GM18505 (cell line): ENCODE measurements at regions not wholly inside any gene's neighbourhood (a gene's known extent, or its start where the extent isn't known, plus 50 kb on each side); places are given as distances from the start of the nearest gene placed in this dataset.
"Not testable (repeated sequence)": the region's sequence is repeated elsewhere in the genome, so short reads cannot be mapped to it uniquely, and the experiment has no call there.

Experiments used
- ATAC-seq: cut with Tn5 transposase; IDR thresholded peaks from one replicate; pipeline ENCODE4 v1.9.1; 2021; ENCODE audit not compliant: unreplicated experiment
- POLR2A ChIP-seq: IDR thresholded peaks from 4 replicates; pipeline ENCODE4 v1.6.1; 2011; ENCODE audit warnings: borderline replicate concordance; ENCODE audit not compliant: insufficient read depth, insufficient read length; ENCODE audit errors: extremely low read depth

GRCh38 chrX:8043121-8043520 is 115.9 kb upstream of the PNPLA4 start:
- ATAC-seq: no peak
- TF ChIP-seq POLR2A: no peak

- peak; percentile 64 for ATAC-seq
- TF ChIP-seq POLR2A: no peak
Measured at GRCh38 chrX:8042304-8042703, 115.1 kb upstream of the PNPLA4 start.

GRCh38 chrX:8039711-8040110 is 112.5 kb upstream of the PNPLA4 start:
- ATAC-seq: not testable (repeated sequence)

- no peak for ATAC-seq
- TF ChIP-seq POLR2A: no peak
Measured at GRCh38 chrX:8037593-8038348, 110.6 kb upstream of the PNPLA4 start.

- ATAC-seq: no peak
- TF ChIP-seq POLR2A: no peak
Measured at GRCh38 chrX:8036914-8037313, 109.7 kb upstream of the PNPLA4 start.

- no peak for ATAC-seq
- no peak for TF ChIP-seq POLR2A
Measured at GRCh38 chrX:8034058-8034457, 106.8 kb upstream of the PNPLA4 start.

GRCh38 chrX:8033175-8033574 is 106.0 kb upstream of the PNPLA4 start:
- TF ChIP-seq POLR2A: no peak
- ATAC-seq: no peak

GRCh38 chrX:8030361-8030760 is 103.1 kb upstream of the PNPLA4 start:
- no peak for ATAC-seq
- no peak for TF ChIP-seq POLR2A

- no peak for TF ChIP-seq POLR2A
- no peak for ATAC-seq
Measured at GRCh38 chrX:8027827-8028226, 100.6 kb upstream of the PNPLA4 start.

GRCh38 chrX:8025705-8026104 is 98.5 kb upstream of the PNPLA4 start:
- no peak for TF ChIP-seq POLR2A
- ATAC-seq: no peak

- TF ChIP-seq POLR2A: no peak
- ATAC-seq: no peak
Measured at GRCh38 chrX:8018934-8019333, 91.7 kb upstream of the PNPLA4 start.

GRCh38 chrX:8010105-8010504 is 82.9 kb upstream of the PNPLA4 start:
- no peak for TF ChIP-seq POLR2A
- no peak for ATAC-seq

GRCh38 chrX:8005678-8006347 is 78.6 kb upstream of the PNPLA4 start:
- TF ChIP-seq POLR2A: no peak
- no peak for ATAC-seq

GRCh38 chrX:8003147-8003883 is 76.1 kb upstream of the PNPLA4 start:
- TF ChIP-seq POLR2A: no peak
- ATAC-seq: no peak
